Caco-2 (cell line): ENCODE measurements at regions not wholly inside any gene's neighbourhood (a gene's known extent, or its start where the extent isn't known, plus 50 kb on each side); places are given as distances from the start of the nearest gene placed in this dataset.

ENCODE experiments used
- BruUV-seq: library from RNA; stranded (reverse); fragments of 400-500 nt; replicated peaks from 2 replicates; lab custom pipeline; 2021; lab: Mats Ljungman, UMichigan
- CTCF ChIA-PET: fragments of 300-600 bp; sonication (Branson Sonifier 250); formaldehyde crosslinking; loops from one replicate; lab custom pipeline; 2022; ENCODE audit warnings: antibody characterized with exemption; lab: Charles Lee
- POLR2A ChIA-PET: fragments of 300-600 bp; sonication (Branson Sonifier 250); formaldehyde crosslinking; loops from one replicate; lab custom pipeline; 2022; ENCODE audit warnings: antibody characterized with exemption; lab: Charles Lee
- DNase-seq, 2 experiments: peaks; one replicate each; pipeline versions ENCODE4 v3.0.0 to v3.0.0-alpha.2; 2020 to 2022
- H3K27me3 ChIP-seq: replicated peaks from 2 replicates; pipeline ENCODE4 v1.6.0; 2011; ENCODE audit warnings: low read length; ENCODE audit not compliant: control insufficient read depth, insufficient read depth
- H3K36me3 ChIP-seq: 2 replicates; pipeline ENCODE4 v1.5.1; 2011; ENCODE audit warnings: low read length; ENCODE audit not compliant: control insufficient read depth, insufficient read depth
- H3K4me1 ChIP-seq: fragments of 250-450 bp; sonication (Bioruptor Pico); 2 replicates; pipeline ENCODE4 v1.5.1; 2020; ENCODE audit warnings: mild to moderate bottlenecking
- H3K4me3 ChIP-seq: 2 replicates; pipeline ENCODE4 v1.5.1; 2011; ENCODE audit warnings: low read depth, mild to moderate bottlenecking, control low read depth, low read length
- H3K9me3 ChIP-seq: fragments of 250-450 bp; sonication (Bioruptor Pico); 2 replicates; pipeline ENCODE4 v1.5.1; 2020; ENCODE audit warnings: mild to moderate bottlenecking, moderate library complexity
- H3K27ac Mint-ChIP-seq: one replicate; pipeline ENCODE4 v1.8.0; 2022; ENCODE audit warnings: mixed read lengths; ENCODE audit not compliant: unreplicated experiment
- H3K27me3 Mint-ChIP-seq: one replicate; pipeline ENCODE4 v1.8.0; 2022; ENCODE audit warnings: mixed read lengths; ENCODE audit not compliant: insufficient read depth, unreplicated experiment
- H3K36me3 Mint-ChIP-seq: one replicate; pipeline ENCODE4 v1.8.0; 2022; ENCODE audit warnings: mild to moderate bottlenecking, mixed read lengths; ENCODE audit not compliant: insufficient read depth, unreplicated experiment
- H3K4me1 Mint-ChIP-seq: one replicate; pipeline ENCODE4 v1.8.0; 2022; ENCODE audit warnings: low read depth, mixed read lengths; ENCODE audit not compliant: unreplicated experiment
- H3K4me3 Mint-ChIP-seq: one replicate; pipeline ENCODE4 v1.8.0; 2022; ENCODE audit warnings: mild to moderate bottlenecking, moderate library complexity, mixed read lengths; ENCODE audit not compliant: unreplicated experiment
- H3K9me3 Mint-ChIP-seq: one replicate; pipeline ENCODE4 v1.8.0; 2022; ENCODE audit warnings: mixed read lengths; ENCODE audit not compliant: unreplicated experiment
- CTCF ChIP-seq, 2 experiments: fragments of 200-600 bp in 1 of 2; IDR thresholded peaks; 1 replicate in 1 of 2; 2 replicates in 1 of 2; pipeline versions ENCODE4 v1.5.1 to v1.8.0; 2011 to 2022; ENCODE audit warnings: antibody characterized with exemption in 1 of 2, control low read depth in 1 of 2, inconsistent platforms in 1 of 2, low read depth in 1 of 2, low read length in 1 of 2, mild to moderate bottlenecking in 1 of 2, moderate library complexity in 1 of 2; ENCODE audit not compliant: insufficient read depth in 1 of 2, severe bottlenecking in 1 of 2, unreplicated experiment in 1 of 2
- intact Hi-C: fragments of 100-400 bp; cut with micrococcal nuclease; formaldehyde crosslinking; loops from one replicate; pipeline ENCODE4 v1.10.0; 2022; ENCODE audit not compliant: unreplicated experiment

DNA sequence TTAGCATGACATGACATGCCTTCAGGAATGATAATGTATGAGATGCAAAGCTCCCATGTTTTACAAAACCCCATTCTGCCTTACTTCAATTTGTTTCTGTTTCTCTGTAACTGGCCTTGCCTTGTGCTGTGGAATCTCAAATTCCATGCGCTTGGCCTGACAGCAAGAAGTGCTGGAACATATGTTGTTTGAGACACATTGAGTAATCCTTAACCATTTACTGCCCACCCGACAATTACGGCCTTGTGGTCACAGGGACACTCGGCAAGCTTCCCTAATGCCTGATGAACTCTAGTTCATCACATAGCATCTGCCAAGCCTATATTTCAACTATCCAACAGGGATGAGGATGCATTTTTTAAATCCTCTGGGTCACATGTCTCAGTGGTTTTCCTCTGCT lies 226.4 kb upstream of the CASK start:
- H3K9me3 Mint-ChIP-seq: no peaks in the 10 kb centered on the region

DNA sequence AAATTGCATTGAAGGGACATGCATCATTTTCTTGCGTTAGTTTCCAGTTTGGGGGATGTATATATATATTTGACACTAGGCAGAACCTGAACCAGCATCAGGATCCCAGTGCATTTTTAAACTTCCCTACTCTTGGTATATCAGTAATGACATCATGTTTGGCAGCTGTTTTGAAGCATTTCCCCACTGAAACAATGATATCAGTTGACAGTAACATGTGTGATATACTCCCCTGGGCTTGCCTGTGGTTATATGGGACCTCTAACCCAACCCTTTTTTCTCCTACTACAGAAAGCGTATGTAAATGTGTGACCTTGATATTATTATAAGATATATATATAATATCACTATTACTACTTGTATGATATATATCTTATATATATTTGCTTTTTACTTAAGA lies 225.9 kb upstream of the CASK start:
- no peak for DNase-seq
- no peaks in the 10 kb centered on the region for H3K9me3 ChIP-seq
- Mint-ChIP-seq H3K4me1 (no peaks in the 10 kb centered on the region), H3K27me3 (no peaks in the 10 kb centered on the region), H3K27ac (no peak overlapping the region), H3K36me3 (no peaks in the 10 kb centered on the region), H3K4me3 (no peak overlapping the region), H3K9me3 (no peaks in the 10 kb centered on the region)
- intact Hi-C loops: no loop called here
- POLR2A ChIA-PET: no interaction called here
- no peak for TF ChIP-seq CTCF (IDR thresholded peaks at IDR 0.05; ENCODE audit: insufficient read depth in 1 of 2, low read depth in 1 of 2, low read length in 1 of 2, severe bottlenecking in 1 of 2, unreplicated experiment in 1 of 2)
- CTCF ChIA-PET: no interaction called here
- no peaks in the 10 kb centered on the region for H3K27me3 ChIP-seq
- no peaks in the 10 kb centered on the region for H3K4me1 ChIP-seq
- H3K36me3 ChIP-seq: no peaks in the 10 kb centered on the region
- H3K4me3 ChIP-seq: no peak overlapping the region
- no TSS peak for BruUV-seq

More for the DNA sequence above, 226.4 kb upstream of the CASK start:
- H3K4me3 ChIP-seq: no peak overlapping the region
- CTCF ChIA-PET: no interaction called here
- intact Hi-C loops: no loop called here
- TF ChIP-seq CTCF (IDR thresholded peaks at IDR 0.05; ENCODE audit: insufficient read depth in 1 of 2, low read depth in 1 of 2, low read length in 1 of 2, severe bottlenecking in 1 of 2, unreplicated experiment in 1 of 2): no peak
- DNase-seq: no peak
- no peaks in the 10 kb centered on the region for H3K4me1 ChIP-seq
- Mint-ChIP-seq H3K4me1 (no peaks in the 10 kb centered on the region), H3K4me3 (no peak overlapping the region), H3K27ac (no peak overlapping the region), H3K36me3 (no peaks in the 10 kb centered on the region), H3K27me3 (no peaks in the 10 kb centered on the region)
- no peaks in the 10 kb centered on the region for H3K9me3 ChIP-seq
- no peaks in the 10 kb centered on the region for H3K36me3 ChIP-seq
- POLR2A ChIA-PET: no interaction called here
- BruUV-seq: no TSS peak
- H3K27me3 ChIP-seq: no peaks in the 10 kb centered on the region

DNA sequence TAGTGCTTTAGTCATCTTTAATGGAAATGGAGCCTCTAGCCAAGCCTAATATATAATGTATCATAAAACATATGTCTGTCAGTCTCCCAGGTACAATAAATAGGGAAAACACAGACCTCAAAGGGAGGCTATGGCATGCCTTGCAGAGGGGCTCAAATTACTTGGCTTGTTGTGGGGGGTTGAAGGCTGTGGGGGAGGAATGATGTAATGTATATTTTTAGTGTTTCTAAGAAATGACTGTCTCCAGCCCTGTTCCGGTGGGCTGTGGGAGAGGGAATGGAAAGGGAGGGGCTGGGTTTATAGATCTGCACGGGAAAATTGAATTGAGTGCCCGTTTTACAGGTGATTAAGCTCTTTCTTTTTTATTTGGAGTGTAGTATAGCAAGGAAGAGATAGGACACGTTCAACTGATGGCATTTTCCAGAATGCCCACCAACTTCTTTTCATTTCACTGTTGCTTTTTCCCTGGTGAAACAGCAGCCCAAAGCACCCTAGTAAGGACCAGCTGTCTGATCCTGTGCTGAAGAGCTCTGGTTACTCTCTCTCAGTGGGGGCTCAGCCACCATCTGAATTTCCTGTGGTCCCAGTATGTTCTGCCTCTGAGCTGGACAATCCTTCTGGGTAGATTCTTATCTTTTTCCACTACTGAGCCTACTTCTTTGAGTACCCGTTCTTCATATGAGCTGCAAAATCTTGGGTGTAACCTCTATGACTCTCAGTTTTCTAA lies 220.7 kb upstream of the CASK start:
- no peak for TF ChIP-seq CTCF (IDR thresholded peaks at IDR 0.05; ENCODE audit: insufficient read depth in 1 of 2, low read depth in 1 of 2, low read length in 1 of 2, severe bottlenecking in 1 of 2, unreplicated experiment in 1 of 2)
- H3K27me3 ChIP-seq: no peaks in the 10 kb centered on the region
- no peaks in the 10 kb centered on the region for H3K36me3 ChIP-seq
- H3K27me3 Mint-ChIP-seq: no peaks in the 10 kb centered on the region
- no peaks in the 10 kb centered on the region for H3K4me1 ChIP-seq
- no peaks in the 10 kb centered on the region for H3K9me3 Mint-ChIP-seq
- no peak for DNase-seq
- H3K4me3 ChIP-seq: no peak overlapping the region
- H3K27ac Mint-ChIP-seq: no peak overlapping the region
- intact Hi-C loops: no loop called here
- BruUV-seq: no TSS peak
- H3K9me3 ChIP-seq: no peaks in the 10 kb centered on the region
- no peaks in the 10 kb centered on the region for H3K36me3 Mint-ChIP-seq
- ChIA-PET POLR2A (no interaction called here), CTCF (no interaction called here)
- no peak overlapping the region for H3K4me3 Mint-ChIP-seq
- H3K4me1 Mint-ChIP-seq: no peaks in the 10 kb centered on the region
